A549 (cell line): ENCODE measurements at regions not wholly inside any gene's neighbourhood (a gene's known extent, or its start where the extent isn't known, plus 50 kb on each side); places are given as distances from the start of the nearest gene placed in this dataset.

Experiments used
- ATAC-seq, 2 experiments: fragments of 200-7000 bp in 1 of 2; fragments of >200 bp in 1 of 2; cut with Nextera tagmentation in 1 of 2; cut with Tn5 transposase in 1 of 2; 3 replicates each; pipeline versions ENCODE4 v1.8.0 to v1.9.1; 2018 to 2020; ENCODE audit warnings: mild to moderate bottlenecking in 1 of 2, moderate library complexity in 1 of 2
- CTCF ChIA-PET: fragments of 300-600 bp; sonication (Branson Sonifier 250); formaldehyde crosslinking; extraction: SDS; loops from one replicate; lab custom pipeline; 2021; ENCODE audit warnings: antibody characterized with exemption, inconsistent platforms; lab: Yijun Ruan, JAX
- POLR2A ChIA-PET: fragments of 350-600 bp; formaldehyde crosslinking; extraction: SDS; loops from one replicate; lab custom pipeline; 2021; ENCODE audit warnings: antibody characterized with exemption, inconsistent platforms; lab: Yijun Ruan, JAX
- DNase-seq, 2 experiments: peaks; one replicate each; pipeline versions ENCODE4 v3.0.0 to v3.0.0-alpha.2; 2011 to 2016; ENCODE audit warnings: low read depth in 1 of 2, low spot score in 1 of 2
- FAIRE-seq: peaks from 2 replicates; lab custom pipeline; 2011; peaks lifted over from hg19 to GRCh38; lab: Jason Lieb, UNC
- H3K27ac ChIP-seq, 2 experiments: fragments of >200 bp; sonication (Bioruptor Twin); formaldehyde crosslinking; 3 replicates each; pipeline ENCODE4 v1.5.1; 2016 to 2017
- H3K4me1 ChIP-seq: fragments of >200 bp; sonication (Bioruptor Twin); formaldehyde crosslinking; 3 replicates; pipeline ENCODE4 v1.6.1; 2016
- H3K4me2 ChIP-seq: fragments of >200 bp; sonication (Bioruptor Twin); formaldehyde crosslinking; 3 replicates; pipeline ENCODE4 v1.6.1; 2016
- H3K4me3 ChIP-seq: fragments of >200 bp; sonication (Bioruptor Twin); formaldehyde crosslinking; 3 replicates; pipeline ENCODE4 v1.5.1; 2016
- H3K9me3 ChIP-seq: fragments of >200 bp; sonication (Bioruptor Twin); formaldehyde crosslinking; 3 replicates; pipeline ENCODE4 v1.6.1; 2016
- ATOH8 ChIP-seq: fragments of 250-450 bp; sonication (Bioruptor Pico); IDR thresholded peaks from 2 replicates; pipeline ENCODE4 v1.5.0; 2020; ENCODE audit warnings: low read depth, mild to moderate bottlenecking, moderate library complexity
- BCL3 ChIP-seq: fragments of >200 bp; sonication (Bioruptor Twin); formaldehyde crosslinking; IDR thresholded peaks from 3 replicates; pipeline ENCODE4 v1.6.1; 2016
- BHLHE40 ChIP-seq: IDR thresholded peaks from 2 replicates; pipeline ENCODE4 v1.6.1; 2012; ENCODE audit warnings: low read depth, low read length, inconsistent platforms
- CBX2 ChIP-seq: fragments of 200-600 bp; sonication (generic); IDR thresholded peaks from 2 replicates; pipeline ENCODE4 v1.6.1; 2016; ENCODE audit warnings: low read depth, mild to moderate bottlenecking, borderline replicate concordance
- CBX8 ChIP-seq: fragments of 200-600 bp; sonication (generic); IDR thresholded peaks from 2 replicates; pipeline ENCODE4 v1.6.1; 2016
- CHD2 ChIP-seq: fragments of 150-350 bp; IDR thresholded peaks from 2 replicates; pipeline ENCODE4 v1.6.1; 2014; ENCODE audit warnings: low read length; ENCODE audit not compliant: partially characterized antibody
- EHF ChIP-seq: fragments of 250-450 bp; sonication (Bioruptor Pico); IDR thresholded peaks from 2 replicates; pipeline ENCODE4 v1.5.0; 2020; ENCODE audit warnings: mild to moderate bottlenecking
- EP300 ChIP-seq, 2 experiments: fragments of >200 bp; sonication (Bioruptor Twin); formaldehyde crosslinking; IDR thresholded peaks; 2 replicates in 1 of 2; 3 replicates in 1 of 2; pipeline ENCODE4 v1.6.1; 2016 to 2017
- ESRRA ChIP-seq: fragments of 150-350 bp; IDR thresholded peaks from 2 replicates; pipeline ENCODE4 v1.6.1; 2014; ENCODE audit warnings: mild to moderate bottlenecking, low read length, borderline replicate concordance
- FOXS1 ChIP-seq: fragments of 250-450 bp; sonication (Bioruptor Pico); IDR thresholded peaks from 2 replicates; pipeline ENCODE4 v1.5.0; 2020; ENCODE audit warnings: mild to moderate bottlenecking, moderate library complexity
- HES2 ChIP-seq: fragments of >200 bp; sonication (Bioruptor Twin); formaldehyde crosslinking; IDR thresholded peaks from 2 replicates; pipeline ENCODE4 v1.6.1; 2016
- HEYL ChIP-seq: fragments of 250-450 bp; sonication (Bioruptor Pico); IDR thresholded peaks from 2 replicates; pipeline ENCODE4 v1.8.0; 2021; ENCODE audit warnings: mild to moderate bottlenecking, moderate library complexity
- HOXB5 ChIP-seq: fragments of 250-450 bp; sonication (Bioruptor Pico); IDR thresholded peaks from 2 replicates; pipeline ENCODE4 v1.5.0; 2020; ENCODE audit warnings: mild to moderate bottlenecking, moderate library complexity
- JUN ChIP-seq, 2 experiments: fragments of >200 bp; sonication (Bioruptor Twin); formaldehyde crosslinking; IDR thresholded peaks; 2 replicates in 1 of 2; 3 replicates in 1 of 2; pipeline ENCODE4 v1.6.1; 2016 to 2017
- JUNB ChIP-seq: fragments of >200 bp; sonication (Bioruptor Twin); formaldehyde crosslinking; IDR thresholded peaks from 2 replicates; pipeline ENCODE4 v1.6.1; 2016
- KDM5A ChIP-seq: fragments of 200-600 bp; sonication (generic); IDR thresholded peaks from 2 replicates; pipeline ENCODE4 v1.6.1; 2016; ENCODE audit warnings: antibody characterized with exemption, mild to moderate bottlenecking
- MAFK ChIP-seq: fragments of 450-650 bp; IDR thresholded peaks from 2 replicates; pipeline ENCODE4 v1.6.1; 2014; ENCODE audit not compliant: partially characterized antibody
- MYC ChIP-seq: IDR thresholded peaks from 2 replicates; pipeline ENCODE4 v1.6.1; 2012; ENCODE audit warnings: mild to moderate bottlenecking, inconsistent platforms, low read length, improper control_type of control experiment, borderline replicate concordance
- NFE2L2 ChIP-seq: fragments of 150-350 bp; conservative IDR thresholded peaks from 2 replicates; pipeline ENCODE4 v1.6.1; 2014; ENCODE audit warnings: low read length
- PHF8 ChIP-seq: fragments of 200-600 bp; sonication (generic); IDR thresholded peaks from 2 replicates; pipeline ENCODE4 v1.6.1; 2016; ENCODE audit warnings: low read depth, mild to moderate bottlenecking, antibody characterized with exemption, moderate library complexity, borderline replicate concordance
- POLR2A ChIP-seq: IDR thresholded peaks from 2 replicates; pipeline ENCODE4 v1.6.1; 2012; ENCODE audit warnings: mild to moderate bottlenecking, low read length
- POLR2AphosphoS2 ChIP-seq: conservative IDR thresholded peaks from 2 replicates; pipeline ENCODE4 v1.6.1; 2012; ENCODE audit warnings: low read length, improper control_type of control experiment, inconsistent platforms
- RAD21 ChIP-seq, 2 experiments: fragments of >200 bp in 1 of 2; sonication (Bioruptor Twin) in 1 of 2; formaldehyde crosslinking in 1 of 2; IDR thresholded peaks in 1 of 2; conservative IDR thresholded peaks in 1 of 2; 2 replicates in 1 of 2; 3 replicates in 1 of 2; pipeline ENCODE4 v1.6.1; 2012 to 2018; ENCODE audit warnings: inconsistent platforms in 1 of 2
- RARB ChIP-seq: fragments of 250-450 bp; sonication (Bioruptor Pico); IDR thresholded peaks from 2 replicates; pipeline ENCODE4 v1.8.0; 2021; ENCODE audit warnings: mild to moderate bottlenecking, moderate library complexity
- RFX5 ChIP-seq: fragments of 450-650 bp; IDR thresholded peaks from 2 replicates; pipeline ENCODE4 v1.7.1; 2014; ENCODE audit warnings: antibody characterized with exemption, mild to moderate bottlenecking, moderate library complexity
- RNF2 ChIP-seq: fragments of 200-600 bp; sonication (generic); IDR thresholded peaks from 2 replicates; pipeline ENCODE4 v1.6.1; 2016; ENCODE audit warnings: low read depth, mild to moderate bottlenecking, antibody characterized with exemption, moderate library complexity, borderline replicate concordance
- SREBF2 ChIP-seq: fragments of 450-650 bp; IDR thresholded peaks from 2 replicates; pipeline ENCODE4 v1.6.1; 2014; ENCODE audit warnings: mild to moderate bottlenecking, moderate library complexity
- TFCP2L1 ChIP-seq: fragments of 250-450 bp; sonication (Bioruptor Pico); IDR thresholded peaks from 2 replicates; pipeline ENCODE4 v1.5.0; 2021; ENCODE audit warnings: mild to moderate bottlenecking
- TP53 ChIP-seq: fragments of 250-450 bp; sonication (Bioruptor Pico); IDR thresholded peaks from 2 replicates; pipeline ENCODE4 v1.5.0; 2021; ENCODE audit warnings: mild to moderate bottlenecking, moderate library complexity
- ZC3H11A ChIP-seq: fragments of 450-650 bp; IDR thresholded peaks from 2 replicates; pipeline ENCODE4 v1.6.1; 2014; ENCODE audit warnings: antibody characterized with exemption, mild to moderate bottlenecking
- WGBS: methylation state at CpG from one replicate; pipeline ENCODE4 v1.1.6; 2017; ENCODE audit errors: missing lambda C conversion rate; 5-methylcytosine and 5-hydroxymethylcytosine counted together
- TF ChIP-seq, protein P1 (sequence below): IDR thresholded peaks from 2 replicates; pipeline ENCODE4 v1.6.1; 2012

DNA sequence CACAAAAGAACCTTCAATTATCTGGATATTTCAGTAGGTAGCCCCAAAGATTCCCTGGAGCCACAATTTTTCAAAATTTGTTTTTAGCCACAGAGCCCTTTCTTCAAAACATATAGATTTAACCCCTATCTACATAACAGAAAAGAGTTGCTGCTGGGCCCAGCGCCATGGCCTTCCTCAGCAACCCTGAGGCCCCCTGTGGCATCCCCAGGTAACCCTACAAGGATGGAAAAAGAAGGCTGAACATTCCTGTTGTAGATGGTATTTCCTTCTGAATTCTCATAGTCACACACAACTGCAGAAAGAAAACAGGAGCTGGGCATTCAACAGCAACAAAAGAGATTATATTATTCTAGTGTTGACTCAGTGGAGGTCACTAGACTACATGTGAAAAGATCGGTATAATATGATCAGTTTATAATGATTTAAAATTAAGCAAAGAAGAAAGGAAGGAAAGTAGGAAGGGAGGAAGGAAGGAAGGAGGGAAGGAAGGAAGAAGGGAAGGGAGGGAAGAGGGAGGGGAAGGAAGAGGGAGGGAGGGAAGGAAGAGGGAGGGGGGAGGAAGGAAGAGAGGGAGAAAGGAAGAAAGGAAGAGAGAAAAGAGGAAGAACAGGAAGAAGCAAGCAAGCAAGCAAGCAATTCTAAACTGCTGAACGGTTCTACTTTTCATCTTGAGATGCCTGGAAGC is 342.5 kb upstream of the NR2F2 start:
- POLR2A ChIA-PET: no interaction called here
- no peak for ATAC-seq
- TF ChIP-seq NFE2L2: no peak
- no peak for TF ChIP-seq ESRRA
- no peak for TF ChIP-seq HEYL (CRISPR knock-in tag)
- TF ChIP-seq HOXB5 (CRISPR knock-in tag): no peak
- no peak for TF ChIP-seq EHF (CRISPR knock-in tag)
- no peak for TF ChIP-seq EP300 (IDR thresholded peaks at IDR 0.05)
- TF ChIP-seq CBX8: no peak
- TF ChIP-seq HES2: no peak
- TF ChIP-seq KDM5A: no peak
- no peak for TF ChIP-seq MYC
- no peak for TF ChIP-seq RNF2
- no peak for TF ChIP-seq PHF8
- no peak for TF ChIP-seq ATOH8
- TF ChIP-seq TFCP2L1: no peak
- TF ChIP-seq, protein P1, sequence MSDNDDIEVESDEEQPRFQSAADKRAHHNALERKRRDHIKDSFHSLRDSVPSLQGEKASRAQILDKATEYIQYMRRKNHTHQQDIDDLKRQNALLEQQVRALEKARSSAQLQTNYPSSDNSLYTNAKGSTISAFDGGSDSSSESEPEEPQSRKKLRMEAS: no peak
- TF ChIP-seq POLR2AphosphoS2: no peak
- TF ChIP-seq ZC3H11A: no peak
- TF ChIP-seq TP53: no peak
- TF ChIP-seq RFX5: no peak
- TF ChIP-seq, all 56 proteins: peak for 0
- Histone ChIP-seq H3K4me3 (no peak overlapping the region), H3K27ac (no peak overlapping the region), H3K4me2 (no peak overlapping the region), H3K4me1 (no peaks in the 10 kb centered on the region), H3K9me3 (no peaks in the 10 kb centered on the region)
- CTCF ChIA-PET: interaction anchor here (0.6 kb wide), 1 partner anchor 422 kb away, joined by 3 read pairs; no protein-coding TSS in a partner anchor
- FAIRE-seq (no peak), DNase-seq (no peak)
- 40% methylated on average over 3 of the region's 3 CpGs for WGBS

- H3K27ac ChIP-seq: no peak overlapping the region
- no peak overlapping the region for H3K4me2 ChIP-seq
- FAIRE-seq: no peak
- H3K9me3 ChIP-seq: no peaks in the 10 kb centered on the region
- CTCF ChIA-PET: interaction anchor here (0.6 kb wide), 1 partner anchor 422 kb away, joined by 3 read pairs; no protein-coding TSS in a partner anchor
- no peak for ATAC-seq
- WGBS: 75% methylated on average over 4 of the region's 4 CpGs
- no peaks in the 10 kb centered on the region for H3K4me1 ChIP-seq
- peak in 1 of 2 experiments; percentile 14 for DNase-seq
- POLR2A ChIA-PET: no interaction called here
- TF ChIP-seq BHLHE40: no peak
- no peak for TF ChIP-seq RARB (CRISPR knock-in tag)
- TF ChIP-seq, protein P1: no peak
- TF ChIP-seq BCL3: no peak
- TF ChIP-seq SREBF2: no peak
- TF ChIP-seq JUNB: no peak
- no peak for TF ChIP-seq MAFK
- TF ChIP-seq HEYL (CRISPR knock-in tag): no peak
- no peak for TF ChIP-seq FOXS1 (CRISPR knock-in tag)
- TF ChIP-seq RAD21 (conservative IDR thresholded peaks at IDR 0.05 in 1 of 2, IDR thresholded peaks at IDR 0.05 in 1 of 2): no peak
- TF ChIP-seq POLR2A: no peak
- no peak for TF ChIP-seq CBX2
- no peak for TF ChIP-seq MYC
- TF ChIP-seq ZC3H11A: no peak
- no peak for TF ChIP-seq CHD2
- no peak for TF ChIP-seq PHF8
- no peak for TF ChIP-seq JUN (IDR thresholded peaks at IDR 0.05)
- no peak overlapping the region for H3K4me3 ChIP-seq
These were observed 342.0 kb upstream of the NR2F2 start for GRCh38 chr15:95988574-95988887.
